ENCODE measurements at regions not wholly inside any gene's neighbourhood (a gene's known extent, or its start where the extent isn't known, plus 50 kb on each side); places are given as distances from the start of the nearest gene placed in this dataset.

DNA sequence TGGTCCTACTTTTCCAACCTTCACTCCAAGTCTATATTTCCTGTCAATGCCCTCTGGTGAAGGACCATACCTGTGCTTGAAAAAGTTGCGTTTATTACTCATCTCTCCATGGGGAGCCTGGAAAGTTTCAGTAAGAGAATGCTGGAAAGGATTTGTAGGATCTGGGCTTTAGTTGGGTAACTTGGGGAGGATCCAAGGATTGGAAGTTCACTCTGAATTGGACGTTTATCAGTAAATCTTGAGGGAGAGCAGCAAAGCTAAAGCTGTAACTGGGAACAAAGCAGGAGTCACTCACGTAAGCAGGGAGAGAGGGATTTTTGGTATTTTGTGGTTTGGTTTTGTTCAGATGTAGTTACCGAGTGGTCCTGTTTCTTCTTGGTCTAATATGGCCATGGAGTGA lies 51.4 kb upstream of the NPVF start:
- intact Hi-C loops (cut with micrococcal nuclease), result no loop called here
- Histone ChIP-seq H3K36me3 (no peaks in the 10 kb centered on the region), H3K4me3 (no peak overlapping the region), H3K9me3 (replicated peaks) (no peaks in the 10 kb centered on the region), H3K27ac (replicated peaks) (no peak overlapping the region), H3K4me1 (no peaks in the 10 kb centered on the region), H3K27me3 (ENCODE audit: low read depth) (peaks cover 1% of the 10 kb centered on the region)
- no peak for DNase-seq
- TF ChIP-seq CTCF (IDR thresholded peaks at IDR 0.05; ENCODE audit: borderline replicate concordance), result no peak

GRCh38 chr7:25280181-25280580 lies 51.9 kb upstream of the NPVF start:
- Histone ChIP-seq H3K36me3 (no peaks in the 10 kb centered on the region), H3K27me3 (ENCODE audit: low read depth) (peaks cover 6% of the 10 kb centered on the region), H3K9me3 (replicated peaks) (no peaks in the 10 kb centered on the region), H3K4me3 (no peak overlapping the region), H3K27ac (replicated peaks) (no peak overlapping the region), H3K4me1 (no peaks in the 10 kb centered on the region)
- no peak for TF ChIP-seq CTCF (IDR thresholded peaks at IDR 0.05; ENCODE audit: borderline replicate concordance)
- intact Hi-C loops (cut with micrococcal nuclease), result no loop called here
- DNase-seq, result no peak

DNA sequence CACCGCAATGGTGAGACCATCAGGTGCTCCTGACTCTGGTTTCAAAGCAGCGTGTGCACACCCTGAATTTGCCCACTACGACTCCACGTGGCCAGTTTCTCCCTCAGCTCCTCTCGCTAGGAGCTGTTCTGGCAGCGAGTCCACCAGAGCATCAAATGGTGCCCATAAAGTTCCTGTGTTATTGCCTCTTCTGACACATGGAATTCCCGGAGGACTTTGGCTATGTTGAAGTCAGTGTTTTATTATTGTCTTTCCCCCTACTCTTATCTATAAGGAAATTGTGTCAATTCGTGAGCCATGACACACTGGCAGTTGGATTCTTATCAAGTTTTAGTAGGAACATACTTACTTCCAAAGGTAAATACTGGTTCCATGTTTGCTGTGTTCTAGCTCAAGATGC lies 53.9 kb upstream of the NPVF start:
- Histone ChIP-seq H3K4me3 (no peak overlapping the region), H3K27ac (replicated peaks) (no peak overlapping the region), H3K27me3 (ENCODE audit: low read depth) (peaks cover 12% of the 10 kb centered on the region), H3K9me3 (replicated peaks) (no peaks in the 10 kb centered on the region), H3K4me1 (no peaks in the 10 kb centered on the region), H3K36me3 (no peaks in the 10 kb centered on the region)
- TF ChIP-seq CTCF (IDR thresholded peaks at IDR 0.05; ENCODE audit: borderline replicate concordance), result no peak
- DNase-seq, result no peak
- intact Hi-C loops (cut with micrococcal nuclease), result no loop called here

GRCh38 chr7:25286756-25287155 lies 58.5 kb upstream of the NPVF start:
- H3K4me3 ChIP-seq, result no peak overlapping the region
- no peaks in the 10 kb centered on the region for H3K36me3 ChIP-seq
- no peak overlapping the region for H3K27ac ChIP-seq (replicated peaks)
- no peak for DNase-seq
- no peaks in the 10 kb centered on the region for H3K4me1 ChIP-seq
- H3K27me3 ChIP-seq (ENCODE audit: low read depth), result peaks cover 12% of the 10 kb centered on the region
- intact Hi-C loops (cut with micrococcal nuclease), result no loop called here
- no peaks in the 10 kb centered on the region for H3K9me3 ChIP-seq (replicated peaks)
- TF ChIP-seq CTCF (IDR thresholded peaks at IDR 0.05; ENCODE audit: borderline replicate concordance), result no peak

DNA sequence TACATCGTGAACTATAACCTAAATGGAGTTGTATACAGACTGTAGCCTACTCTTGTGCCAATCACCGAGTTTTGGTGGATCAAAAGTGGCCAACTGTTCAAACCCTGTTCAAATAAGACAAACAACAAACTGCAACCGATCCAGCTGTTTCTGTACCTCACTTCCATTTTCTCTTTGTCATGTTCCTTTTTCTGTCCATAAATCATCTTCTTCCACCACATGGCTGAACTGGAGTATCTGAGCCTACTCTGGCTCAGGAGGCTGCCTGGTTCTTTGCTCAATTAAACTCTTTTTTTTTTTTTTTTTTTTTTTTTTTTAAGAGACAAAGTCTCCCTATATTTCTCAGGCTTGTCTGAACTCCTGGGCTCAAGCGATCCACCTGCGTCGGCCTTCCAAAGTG lies 59.0 kb upstream of the NPVF start:
- H3K9me3 ChIP-seq (replicated peaks), result no peaks in the 10 kb centered on the region
- H3K27ac ChIP-seq (replicated peaks), result no peak overlapping the region
- no peak for DNase-seq
- H3K27me3 ChIP-seq (ENCODE audit: low read depth), result peaks cover 12% of the 10 kb centered on the region
- H3K36me3 ChIP-seq, result no peaks in the 10 kb centered on the region
- no peaks in the 10 kb centered on the region for H3K4me1 ChIP-seq
- H3K4me3 ChIP-seq, result no peak overlapping the region
- TF ChIP-seq CTCF (IDR thresholded peaks at IDR 0.05; ENCODE audit: borderline replicate concordance), result no peak
- intact Hi-C loops (cut with micrococcal nuclease), result no loop called here

All from left ventricle myocardium inferior (tissue), 1 donor.